GM12865 (cell line): ENCODE measurements at regions not wholly inside any gene's neighbourhood (a gene's known extent, or its start where the extent isn't known, plus 50 kb on each side); places are given as distances from the start of the nearest gene placed in this dataset.

Experiments
- DNase-seq: peaks from one replicate; pipeline ENCODE4 v3.0.0; 2010; ENCODE audit warnings: low read depth
- H3K4me3 ChIP-seq: 2 replicates; pipeline ENCODE4 v1.5.1; 2011; ENCODE audit warnings: mild to moderate bottlenecking, low read depth, low read length, control low read depth
- TF ChIP-seq, protein P1 (sequence below): IDR thresholded peaks from 2 replicates; pipeline ENCODE4 v1.5.1; 2011; ENCODE audit warnings: low read length, control low read depth, low read depth, inconsistent platforms; ENCODE audit not compliant: insufficient read depth; ENCODE audit errors: missing control alignments

DNA sequence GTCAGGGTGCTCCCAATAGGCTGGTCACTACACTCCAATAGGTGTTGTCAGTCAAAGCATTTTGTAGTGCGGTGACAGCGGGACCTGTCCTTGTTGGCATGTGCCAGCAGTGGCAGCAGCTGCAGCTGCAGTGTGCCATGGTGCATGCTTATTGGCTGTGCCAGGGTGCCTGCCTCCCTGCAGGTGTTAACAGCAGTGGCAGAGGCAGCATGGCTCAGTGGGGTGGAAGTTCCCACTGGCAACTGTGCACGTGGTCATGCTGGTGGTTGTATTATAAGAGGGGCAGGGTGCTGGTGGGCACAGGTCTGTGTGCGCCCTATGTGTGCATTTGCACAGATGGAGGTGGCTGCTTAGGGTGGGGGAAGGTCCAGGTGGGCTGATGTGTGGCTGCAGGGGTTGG lies 133.7 kb upstream of the EDIL3 start:
- H3K4me3 ChIP-seq = no peak overlapping the region
- TF ChIP-seq, protein P1, sequence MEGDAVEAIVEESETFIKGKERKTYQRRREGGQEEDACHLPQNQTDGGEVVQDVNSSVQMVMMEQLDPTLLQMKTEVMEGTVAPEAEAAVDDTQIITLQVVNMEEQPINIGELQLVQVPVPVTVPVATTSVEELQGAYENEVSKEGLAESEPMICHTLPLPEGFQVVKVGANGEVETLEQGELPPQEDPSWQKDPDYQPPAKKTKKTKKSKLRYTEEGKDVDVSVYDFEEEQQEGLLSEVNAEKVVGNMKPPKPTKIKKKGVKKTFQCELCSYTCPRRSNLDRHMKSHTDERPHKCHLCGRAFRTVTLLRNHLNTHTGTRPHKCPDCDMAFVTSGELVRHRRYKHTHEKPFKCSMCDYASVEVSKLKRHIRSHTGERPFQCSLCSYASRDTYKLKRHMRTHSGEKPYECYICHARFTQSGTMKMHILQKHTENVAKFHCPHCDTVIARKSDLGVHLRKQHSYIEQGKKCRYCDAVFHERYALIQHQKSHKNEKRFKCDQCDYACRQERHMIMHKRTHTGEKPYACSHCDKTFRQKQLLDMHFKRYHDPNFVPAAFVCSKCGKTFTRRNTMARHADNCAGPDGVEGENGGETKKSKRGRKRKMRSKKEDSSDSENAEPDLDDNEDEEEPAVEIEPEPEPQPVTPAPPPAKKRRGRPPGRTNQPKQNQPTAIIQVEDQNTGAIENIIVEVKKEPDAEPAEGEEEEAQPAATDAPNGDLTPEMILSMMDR = no peak
- no peak for DNase-seq

DNA sequence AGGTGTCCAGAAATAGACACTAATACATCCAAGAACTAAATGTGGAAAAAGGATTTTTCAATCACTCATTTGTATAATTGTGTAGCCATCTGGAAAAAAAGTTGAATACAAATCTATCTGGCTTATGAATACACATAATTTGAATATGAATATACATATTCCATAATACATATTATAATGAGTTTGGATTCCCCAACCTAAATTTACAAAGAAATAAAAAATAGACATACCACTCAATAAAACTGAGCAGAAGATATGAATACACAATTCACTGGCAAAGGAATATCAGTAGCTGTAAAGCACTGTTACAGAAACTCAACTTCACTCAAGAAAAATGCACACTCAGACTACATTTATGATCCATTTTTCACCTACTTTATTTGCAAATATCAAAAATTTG lies 121.9 kb upstream of the EDIL3 start:
- H3K4me3 ChIP-seq = no peak overlapping the region
- TF ChIP-seq, protein P1 = no peak
- no peak for DNase-seq

DNA sequence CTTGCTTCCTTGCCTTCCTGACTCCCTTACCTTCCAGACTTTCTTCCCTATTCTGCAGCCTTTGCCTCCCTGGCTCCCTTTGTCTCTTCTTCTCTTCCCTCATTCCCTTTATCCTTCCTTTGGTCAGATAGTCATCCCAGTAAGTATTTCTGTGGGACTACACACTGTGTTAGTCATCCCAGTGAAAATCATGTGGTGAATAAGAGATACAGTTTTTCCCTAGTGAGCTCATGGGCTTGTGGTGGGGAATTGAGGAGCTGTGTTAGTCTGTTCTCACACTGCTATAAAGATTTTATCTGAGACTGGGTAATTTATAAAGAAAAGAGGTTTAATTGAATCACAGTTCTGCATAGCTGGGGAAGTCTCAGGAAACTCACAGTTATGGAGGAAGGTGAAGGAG lies 109.8 kb upstream of the EDIL3 start:
- no peak for DNase-seq
- H3K4me3 ChIP-seq = no peak overlapping the region
- TF ChIP-seq, protein P1 = no peak

DNA sequence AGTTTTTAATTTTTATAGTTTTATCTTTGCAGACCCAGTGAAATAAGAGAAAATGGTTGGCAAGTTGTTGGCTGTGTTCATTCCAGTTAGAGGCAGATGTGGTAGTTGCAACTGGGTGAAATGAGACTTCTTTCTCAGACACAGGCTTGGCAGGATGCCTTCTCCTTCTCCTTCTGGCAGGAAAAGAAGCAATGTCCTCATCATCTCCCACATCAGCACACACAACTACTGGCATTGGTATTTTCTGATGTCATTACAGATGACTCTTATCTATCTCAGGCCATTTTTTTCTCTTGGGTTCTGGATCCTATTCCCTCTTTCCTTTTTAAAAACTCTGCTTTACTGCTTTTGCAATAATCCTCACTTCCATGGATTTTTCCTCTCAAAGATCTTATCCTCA lies 103.3 kb upstream of the EDIL3 start:
- no peak for DNase-seq
- TF ChIP-seq, protein P1 = no peak
- no peak overlapping the region for H3K4me3 ChIP-seq

DNA sequence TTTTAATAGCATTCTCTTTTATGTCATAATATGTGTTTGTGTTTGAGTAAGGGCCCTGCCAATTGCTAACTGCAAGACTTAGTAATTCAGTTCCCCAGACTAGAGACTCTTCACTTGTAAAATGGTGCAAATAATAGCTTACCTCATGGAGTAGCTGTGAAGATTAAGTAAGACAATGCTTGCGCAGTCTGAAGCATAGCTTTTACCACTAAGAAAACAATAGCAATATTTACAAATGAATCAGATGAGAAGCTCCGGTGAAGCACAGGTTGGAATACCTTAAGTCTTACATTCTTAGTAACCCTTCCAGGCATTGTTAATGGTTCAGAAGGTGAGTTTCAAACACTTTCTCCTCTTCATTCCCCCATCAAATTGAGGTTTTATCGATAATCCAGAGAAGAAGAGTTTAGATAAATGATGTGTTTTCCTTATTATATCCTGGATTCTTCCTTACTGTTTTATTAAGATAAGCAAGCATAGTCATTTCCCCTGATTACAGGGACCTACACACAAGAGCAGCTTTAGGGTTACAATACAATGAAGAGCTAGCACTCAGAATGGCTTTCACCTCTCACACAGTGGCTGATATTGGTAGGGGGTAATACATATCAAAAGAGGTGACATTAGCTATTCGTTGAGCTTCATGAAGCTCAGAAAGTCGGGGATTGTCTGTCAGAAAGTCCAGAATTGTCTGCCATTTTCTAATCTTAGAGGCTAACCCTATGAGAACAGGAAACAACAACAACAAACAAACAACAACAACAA lies 96.4 kb upstream of the EDIL3 start:
- no peak for DNase-seq
- H3K4me3 ChIP-seq = no peak overlapping the region
- TF ChIP-seq, protein P1 = no peak

DNA sequence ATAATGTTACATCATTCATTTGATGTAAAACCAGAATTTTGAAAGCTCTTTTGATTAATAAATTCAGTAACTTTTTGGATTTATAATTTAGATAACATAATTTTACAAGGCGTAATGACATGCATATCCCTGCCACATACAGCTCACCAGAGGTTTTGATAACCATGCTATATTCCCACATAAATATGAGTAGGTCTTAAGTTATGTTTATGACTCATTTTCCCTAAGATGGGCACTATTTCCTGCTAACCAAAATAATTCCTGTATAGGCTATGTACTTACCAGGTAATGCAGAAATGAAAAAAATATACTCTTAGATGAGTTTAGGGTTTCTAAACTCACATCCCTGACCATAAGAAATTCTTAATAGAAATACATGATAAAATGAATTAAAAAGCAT lies 93.9 kb upstream of the EDIL3 start:
- no peak overlapping the region for H3K4me3 ChIP-seq
- no peak for DNase-seq
- TF ChIP-seq, protein P1 = no peak

DNA sequence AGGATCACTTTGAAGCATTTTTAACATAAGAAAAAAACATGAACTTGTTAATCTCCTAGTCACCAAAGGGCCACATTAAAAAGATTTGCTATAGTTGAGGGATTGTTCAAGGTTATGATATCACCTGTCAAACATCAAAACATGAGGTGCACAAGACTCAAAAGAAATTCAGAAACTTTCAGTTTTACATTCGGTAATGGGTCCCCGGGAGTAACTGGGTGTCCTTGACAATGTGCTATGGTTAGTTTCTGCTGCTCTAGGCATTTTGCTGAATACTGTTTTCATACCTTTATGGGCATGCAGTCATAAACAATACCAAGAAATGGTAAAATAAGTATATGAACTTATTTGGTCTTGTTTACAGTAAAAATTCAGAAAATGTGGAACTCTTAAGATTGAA lies 92.8 kb upstream of the EDIL3 start:
- TF ChIP-seq, protein P1 = no peak
- no peak for DNase-seq
- no peak overlapping the region for H3K4me3 ChIP-seq
